GM19043 (cell line): ENCODE measurements at regions not wholly inside any gene's neighbourhood (a gene's known extent, or its start where the extent isn't known, plus 50 kb on each side); places are given as distances from the start of the nearest gene placed in this dataset.
"Not testable (repeated sequence)": the region's sequence is repeated elsewhere in the genome, so short reads cannot be mapped to it uniquely, and the experiment has no call there.

Experiments used
- ATAC-seq: cut with Tn5 transposase; IDR thresholded peaks from one replicate; pipeline ENCODE4 v1.9.1; 2021; ENCODE audit warnings: low read depth; ENCODE audit not compliant: unreplicated experiment

DNA sequence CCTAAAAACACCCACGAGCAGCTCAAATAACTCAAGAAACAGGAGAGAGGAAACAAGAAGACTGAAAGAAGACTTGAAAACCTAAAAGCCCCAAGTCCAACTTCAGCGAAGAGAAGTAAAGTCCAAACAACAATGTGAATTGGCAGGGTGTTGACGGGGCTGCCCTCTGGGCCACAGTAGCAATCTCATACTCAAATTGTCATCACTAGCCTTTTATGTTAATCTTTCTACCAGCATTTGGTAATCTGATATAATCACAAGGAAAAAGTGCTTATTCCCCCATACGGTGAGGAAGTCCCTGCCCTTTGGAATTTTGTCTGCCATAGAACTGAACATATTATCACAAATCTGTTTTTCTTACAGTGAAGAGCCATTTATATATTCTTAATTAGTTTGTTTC is 51.5 kb upstream of the IFNE start:
- ATAC-seq: no peak

- ATAC-seq: no peak
Measured at GRCh38 chr9:21535396-21535795, 53.3 kb upstream of the IFNE start.

DNA sequence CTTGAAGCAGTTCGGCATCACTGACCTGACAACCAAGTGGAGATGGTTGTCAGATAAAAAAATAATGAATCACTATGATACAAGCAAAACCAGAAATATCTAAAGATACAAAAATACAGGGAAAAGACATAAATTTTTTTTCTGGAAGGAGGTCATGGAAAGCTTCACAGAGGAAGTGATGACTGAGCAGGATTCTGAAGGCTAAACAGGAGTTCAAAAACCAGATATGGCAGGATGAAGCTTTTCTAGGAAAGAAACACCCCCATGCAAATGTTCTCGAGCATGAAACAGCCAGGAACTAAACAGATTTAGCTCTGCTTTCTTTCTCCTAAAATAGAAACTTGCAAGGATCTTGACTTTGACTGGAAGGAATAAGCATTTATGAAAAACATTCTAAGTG is 60.7 kb upstream of the IFNE start:
- no peak for ATAC-seq

DNA sequence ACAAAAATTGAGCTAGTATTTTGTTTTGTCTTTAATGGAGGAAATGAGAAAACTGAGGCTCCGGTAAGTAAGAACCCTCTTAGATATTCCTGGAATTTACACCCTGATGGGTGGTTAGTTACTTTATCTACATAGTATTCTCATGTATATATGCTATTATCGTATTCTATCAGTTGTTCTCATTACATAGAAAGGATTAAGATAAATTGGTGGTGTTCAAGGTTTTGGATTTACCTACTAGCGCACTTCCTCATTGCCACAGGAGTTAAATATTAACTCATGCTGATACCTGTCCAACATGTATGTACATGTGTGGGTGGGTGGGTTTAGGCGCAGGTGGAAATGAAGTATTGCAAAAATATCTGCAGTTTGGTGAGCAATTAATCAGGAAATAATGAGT is 61.1 kb upstream of the IFNE start:
- no peak for ATAC-seq

DNA sequence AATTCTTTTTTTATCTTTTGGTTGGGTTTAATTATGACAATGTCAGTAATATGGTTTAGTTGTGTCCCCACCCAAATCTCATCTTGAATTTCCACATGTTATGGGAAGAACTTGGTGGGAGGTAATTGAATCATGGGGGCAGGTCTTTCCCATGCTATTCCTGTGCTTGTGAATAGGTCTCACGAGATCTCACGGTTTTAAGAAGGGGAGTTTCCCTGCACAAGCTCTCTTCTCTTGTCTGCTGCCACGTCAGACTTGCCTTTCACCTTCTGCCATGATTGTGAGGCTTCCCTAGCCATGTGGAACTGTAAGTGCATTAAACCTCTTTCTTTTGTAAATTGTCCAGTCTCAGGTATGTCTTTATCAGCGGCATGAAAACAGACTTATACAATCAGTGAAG is 61.7 kb upstream of the IFNE start:
- ATAC-seq: not testable (repeated sequence)

- ATAC-seq: no peak
Measured at GRCh38 chr9:21546949-21547348, 64.8 kb upstream of the IFNE start.

- no peak for ATAC-seq
Measured at GRCh38 chr9:21549251-21549765, 67.2 kb upstream of the IFNE start.

GRCh38 chr9:21549890-21550289 is 67.8 kb upstream of the IFNE start:
- no peak for ATAC-seq

- ATAC-seq: no peak
Measured at GRCh38 chr9:21550392-21550791, 68.3 kb upstream of the IFNE start.

GRCh38 chr9:21551401-21551800 is 69.3 kb upstream of the IFNE start:
- ATAC-seq: no peak

DNA sequence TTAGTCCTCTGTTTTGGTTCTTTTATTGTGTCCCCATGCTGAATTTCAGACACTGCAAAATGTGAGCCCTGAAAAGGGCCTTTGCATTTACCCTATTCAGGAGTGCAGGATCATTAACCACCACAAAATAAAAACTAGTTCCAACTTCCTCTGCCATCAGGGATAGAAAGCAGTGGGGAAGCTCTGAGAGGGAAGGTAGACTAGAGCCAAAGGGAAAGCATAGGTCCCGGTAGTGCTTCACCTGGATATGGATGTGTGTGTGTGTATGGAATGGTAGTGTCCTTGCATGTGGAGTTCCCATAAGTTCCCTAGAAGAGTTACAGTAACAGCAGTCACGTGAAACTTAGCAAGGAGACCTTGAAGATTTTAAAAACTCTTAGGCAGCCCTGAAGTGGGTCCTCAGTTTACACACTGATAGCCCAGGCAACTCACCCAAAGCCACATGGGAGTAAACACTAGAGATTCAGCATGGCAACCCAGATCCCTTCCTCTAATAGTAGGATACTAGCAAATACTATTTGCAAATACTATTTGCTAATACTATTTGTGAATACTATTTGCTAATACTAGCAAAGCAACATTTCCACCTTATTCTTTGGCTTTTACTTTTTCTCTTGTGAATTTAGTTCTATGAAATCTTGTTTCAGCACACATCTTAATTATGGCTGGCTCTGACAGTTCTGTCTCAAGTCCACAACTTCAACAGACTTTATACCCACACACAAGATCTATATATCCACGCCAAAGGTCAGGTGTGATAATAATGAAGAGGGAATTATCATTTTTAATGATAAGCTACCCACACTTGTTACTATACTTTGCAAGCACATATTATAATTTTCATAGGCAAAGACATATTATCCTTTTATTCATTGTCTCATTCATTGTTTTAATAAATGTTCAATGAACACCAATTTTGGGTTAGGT is 70.4 kb upstream of the IFNE start:
- ATAC-seq: no peak

DNA sequence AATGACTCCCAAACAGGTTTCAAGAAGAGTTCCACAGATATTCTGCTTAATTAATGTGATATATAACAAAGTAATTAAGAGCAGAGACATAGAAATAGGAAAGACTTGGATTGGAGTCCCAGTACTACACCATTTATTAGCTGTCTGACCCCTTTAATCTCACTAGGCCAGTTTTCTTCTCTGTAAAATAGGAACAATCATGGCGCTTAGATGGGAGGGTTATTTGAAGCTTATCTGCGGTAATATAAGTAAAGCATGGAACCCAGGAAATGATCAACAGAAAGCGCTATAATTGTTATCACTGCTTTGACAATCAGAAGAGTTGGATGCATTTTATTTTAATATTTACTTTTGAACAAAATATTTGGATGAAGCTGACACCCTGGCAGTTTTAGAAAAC is 71.3 kb upstream of the IFNE start:
- no peak for ATAC-seq

- no peak for ATAC-seq
Measured at GRCh38 chr9:21554813-21555212, 72.7 kb upstream of the IFNE start.

DNA sequence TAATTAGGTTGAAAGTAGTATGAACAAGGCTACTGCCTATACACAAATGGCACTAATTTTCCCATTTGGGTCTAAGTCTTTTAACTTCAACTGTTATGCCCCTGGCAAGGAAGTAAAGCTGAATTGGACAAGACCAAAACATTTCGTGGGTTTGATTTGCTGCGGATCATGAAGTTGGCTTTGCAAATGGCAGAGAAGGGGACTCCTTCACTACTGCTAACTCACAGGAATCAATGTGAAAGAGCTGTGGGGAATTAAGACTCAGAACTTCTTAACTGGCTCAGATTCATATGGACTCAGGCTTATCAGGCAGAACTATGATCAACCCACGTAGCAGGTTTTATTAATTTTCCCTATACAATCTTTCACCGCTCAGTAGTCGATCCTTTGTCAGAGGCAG is 73.8 kb upstream of the IFNE start:
- ATAC-seq: no peak

DNA sequence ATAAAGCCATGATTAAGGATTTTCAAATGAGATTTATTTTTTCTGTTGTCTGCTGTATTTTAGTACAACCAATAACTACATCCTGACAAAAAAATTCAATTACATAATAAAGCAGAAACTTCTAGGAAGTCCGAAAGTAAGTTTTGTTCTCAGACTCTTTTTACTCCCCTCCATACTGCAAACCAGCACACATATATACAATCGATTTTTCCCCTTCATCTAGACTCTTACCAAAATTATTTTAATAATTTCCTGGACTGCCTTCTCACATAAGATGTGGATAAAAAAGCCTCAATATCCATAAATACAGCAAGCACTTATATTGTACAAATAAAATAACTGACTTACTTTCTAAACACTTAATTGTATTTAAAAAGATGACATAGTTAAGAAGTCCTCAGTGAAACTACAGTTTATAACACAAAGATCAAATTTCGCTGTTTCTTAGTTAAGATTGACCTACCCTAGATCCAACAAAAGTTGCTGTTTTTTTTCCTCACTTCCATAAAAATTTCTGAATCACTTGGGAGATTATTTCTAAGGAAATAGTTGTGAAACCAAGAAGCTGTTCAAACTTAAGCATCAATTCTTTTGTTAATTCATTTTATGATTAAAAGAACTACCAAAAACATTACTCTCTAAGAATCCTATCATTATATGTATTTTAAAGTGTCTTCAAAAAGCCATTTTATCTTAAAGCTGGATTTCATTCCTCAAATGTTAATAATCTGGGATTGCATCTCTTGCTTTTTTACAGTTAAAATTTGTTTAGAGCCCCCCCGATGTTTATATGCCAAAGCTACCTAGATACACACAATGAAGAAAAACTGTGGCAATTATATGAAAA is 74.7 kb upstream of the IFNE start:
- ATAC-seq: no peak

DNA sequence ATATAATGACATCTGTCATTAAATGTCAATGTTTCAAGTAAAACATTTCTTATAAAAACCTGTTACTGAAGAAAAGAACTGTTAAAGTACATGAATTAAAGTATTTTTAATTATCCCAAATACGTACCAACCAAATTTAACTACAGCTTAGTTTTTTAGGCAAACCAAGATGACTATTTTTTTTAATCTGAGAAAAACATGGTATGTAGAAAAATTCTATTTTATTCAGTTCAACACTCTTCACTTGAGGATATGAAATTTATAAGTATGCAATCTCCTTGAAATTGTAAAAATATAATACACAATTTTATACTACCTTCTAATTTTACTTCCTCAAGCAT is 75.3 kb upstream of the IFNE start:
- no peak for ATAC-seq

- ATAC-seq: no peak
Measured at GRCh38 chr9:21558079-21558478, 76.0 kb upstream of the IFNE start.

GRCh38 chr9:21558615-21559401 is 76.7 kb upstream of the IFNE start:
- no peak for ATAC-seq

DNA sequence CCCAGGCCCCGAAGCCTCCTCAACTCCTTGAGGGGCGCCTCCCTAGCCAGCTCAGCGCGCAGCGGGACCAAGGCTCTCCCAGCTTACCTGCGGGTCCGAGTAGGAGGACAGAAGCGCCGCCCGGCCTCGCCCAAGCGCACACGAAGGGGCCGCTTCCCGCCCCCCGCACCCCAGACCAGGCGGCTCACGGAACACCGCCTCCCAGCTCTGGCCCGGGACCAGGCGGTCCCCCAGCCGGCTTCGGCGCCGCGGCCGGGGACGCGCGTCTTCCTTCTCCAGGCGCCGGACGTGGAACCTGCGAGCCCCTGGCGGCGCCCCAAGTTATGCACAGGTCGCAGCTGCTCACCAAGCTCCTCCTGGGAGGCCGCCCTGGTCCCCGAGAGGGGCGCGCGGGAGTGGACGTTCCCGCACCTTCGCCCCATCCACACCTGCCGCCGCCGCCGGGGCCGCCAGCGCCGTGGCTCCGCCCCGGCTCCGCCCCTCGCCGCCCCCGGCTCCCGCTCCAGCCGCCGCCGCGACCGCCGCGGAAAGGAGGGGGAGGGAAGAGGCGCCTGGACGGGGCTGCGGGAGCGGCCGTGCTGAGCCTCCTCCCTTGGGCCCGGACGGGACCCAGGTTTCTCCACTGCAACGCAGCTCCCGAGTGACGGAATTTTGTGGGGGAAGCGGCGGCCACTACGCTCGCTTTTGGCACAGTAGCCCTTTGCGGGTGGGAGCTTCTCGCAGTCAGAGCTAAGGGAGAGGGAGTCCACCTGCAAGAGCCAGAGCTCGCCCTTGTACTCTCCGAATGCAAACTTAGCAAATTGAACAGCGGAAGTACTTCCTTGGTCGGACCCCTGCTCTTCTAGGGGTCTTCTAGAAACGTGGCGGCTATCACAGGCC is 77.5 kb upstream of the IFNE start:
- ATAC-seq: no peak

DNA sequence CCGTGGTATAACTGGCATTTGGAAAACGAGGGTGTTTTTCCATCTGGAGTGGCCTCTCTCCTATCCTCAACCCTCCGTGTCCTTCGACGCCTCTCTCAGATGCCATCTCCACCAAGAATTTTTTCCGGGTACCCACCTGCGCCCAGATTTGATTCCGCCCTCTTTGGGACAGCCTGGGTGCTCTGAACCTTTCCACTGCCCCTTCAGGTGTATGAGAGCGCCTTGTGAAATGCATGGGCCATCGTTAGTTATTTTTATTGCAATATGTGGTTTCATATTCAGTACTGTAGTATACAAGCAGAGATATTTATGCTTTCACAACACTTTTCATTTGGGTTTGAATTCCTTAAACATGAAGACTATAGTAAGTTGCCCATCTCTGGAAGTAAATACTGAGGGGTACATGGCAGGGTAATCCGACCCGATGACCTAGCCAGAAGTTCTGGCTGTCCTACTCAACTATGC is 78.2 kb upstream of the IFNE start:
- ATAC-seq: no peak
